Nephron (organoid): ENCODE measurements at regions not wholly inside any gene's neighbourhood (a gene's known extent, or its start where the extent isn't known, plus 50 kb on each side); places are given as distances from the start of the nearest gene placed in this dataset.

ENCODE experiments used
- H3K27ac Mint-ChIP-seq, 3 experiments: 2 replicates each; pipeline ENCODE4 v1.8.0; 2020; ENCODE audit warnings: mixed read lengths in 3 of 3, mild to moderate bottlenecking in 2 of 3, moderate library complexity in 1 of 3
- H3K27me3 Mint-ChIP-seq: 2 replicates; pipeline ENCODE4 v1.8.0; 2021; ENCODE audit warnings: low read depth, mild to moderate bottlenecking, moderate library complexity, mixed read lengths
- H3K36me3 Mint-ChIP-seq: 2 replicates; pipeline ENCODE4 v1.8.0; 2020; ENCODE audit warnings: low read depth, mixed read lengths
- H3K4me1 Mint-ChIP-seq: 2 replicates; pipeline ENCODE4 v1.8.0; 2020; ENCODE audit warnings: mixed read lengths
- H3K4me3 Mint-ChIP-seq, 3 experiments: 2 replicates each; pipeline ENCODE4 v1.8.0; 2020; ENCODE audit warnings: mild to moderate bottlenecking in 3 of 3, mixed read lengths in 3 of 3, moderate library complexity in 2 of 3
- H3K9me3 Mint-ChIP-seq: 2 replicates; pipeline ENCODE4 v1.8.0; 2020; ENCODE audit warnings: mixed read lengths
- TF ChIP-seq, protein P1 (sequence below), 3 experiments: fragments of 200-600 bp; sonication (generic); IDR thresholded peaks; one replicate each; pipeline ENCODE4 v1.5.0; 2021; ENCODE audit warnings: antibody characterized with exemption in 3 of 3; ENCODE audit not compliant: unreplicated experiment in 3 of 3

DNA sequence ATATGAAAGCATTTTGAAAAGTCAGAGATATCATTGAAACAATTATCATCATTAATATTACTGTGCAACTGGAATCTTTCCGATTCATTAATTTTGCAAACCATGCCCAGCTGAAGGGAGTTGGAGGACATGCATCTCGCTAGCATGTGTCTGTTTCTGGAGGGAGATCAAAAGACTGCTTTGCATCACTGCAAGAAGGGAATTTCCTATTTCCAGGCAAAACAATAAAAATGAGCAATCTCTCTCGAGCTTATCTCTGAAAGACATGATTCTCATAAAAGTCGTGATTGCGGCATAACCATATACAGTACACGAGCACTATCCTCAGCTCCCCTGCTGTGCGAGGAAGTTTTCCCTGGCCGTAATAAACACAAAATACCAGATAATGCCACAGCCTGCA lies 607.6 kb upstream of the DPP6 start:
- Mint-ChIP-seq H3K36me3 (no peaks in the 10 kb centered on the region), H3K9me3 (peaks cover 33% of the 10 kb centered on the region), H3K27ac (no peak overlapping the region), H3K27me3 (no peaks in the 10 kb centered on the region), H3K4me3 (no peak overlapping the region), H3K4me1 (peaks cover 12% of the 10 kb centered on the region)
- TF ChIP-seq, protein P1, sequence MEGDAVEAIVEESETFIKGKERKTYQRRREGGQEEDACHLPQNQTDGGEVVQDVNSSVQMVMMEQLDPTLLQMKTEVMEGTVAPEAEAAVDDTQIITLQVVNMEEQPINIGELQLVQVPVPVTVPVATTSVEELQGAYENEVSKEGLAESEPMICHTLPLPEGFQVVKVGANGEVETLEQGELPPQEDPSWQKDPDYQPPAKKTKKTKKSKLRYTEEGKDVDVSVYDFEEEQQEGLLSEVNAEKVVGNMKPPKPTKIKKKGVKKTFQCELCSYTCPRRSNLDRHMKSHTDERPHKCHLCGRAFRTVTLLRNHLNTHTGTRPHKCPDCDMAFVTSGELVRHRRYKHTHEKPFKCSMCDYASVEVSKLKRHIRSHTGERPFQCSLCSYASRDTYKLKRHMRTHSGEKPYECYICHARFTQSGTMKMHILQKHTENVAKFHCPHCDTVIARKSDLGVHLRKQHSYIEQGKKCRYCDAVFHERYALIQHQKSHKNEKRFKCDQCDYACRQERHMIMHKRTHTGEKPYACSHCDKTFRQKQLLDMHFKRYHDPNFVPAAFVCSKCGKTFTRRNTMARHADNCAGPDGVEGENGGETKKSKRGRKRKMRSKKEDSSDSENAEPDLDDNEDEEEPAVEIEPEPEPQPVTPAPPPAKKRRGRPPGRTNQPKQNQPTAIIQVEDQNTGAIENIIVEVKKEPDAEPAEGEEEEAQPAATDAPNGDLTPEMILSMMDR (IDR thresholded peaks at IDR 0.05; ENCODE audit: unreplicated experiment in 3 of 3) = no peak

- no peak overlapping the region for H3K4me3 Mint-ChIP-seq
- H3K27me3 Mint-ChIP-seq = no peaks in the 10 kb centered on the region
- no peak overlapping the region for H3K27ac Mint-ChIP-seq
- TF ChIP-seq, protein P1 (IDR thresholded peaks at IDR 0.05; ENCODE audit: unreplicated experiment in 3 of 3) = no peak
- peaks cover 31% of the 10 kb centered on the region for H3K9me3 Mint-ChIP-seq
- no peaks in the 10 kb centered on the region for H3K36me3 Mint-ChIP-seq
- H3K4me1 Mint-ChIP-seq = peaks cover 12% of the 10 kb centered on the region
Observed at GRCh38 chr7:153445641-153446040, 606.6 kb upstream of the DPP6 start.

DNA sequence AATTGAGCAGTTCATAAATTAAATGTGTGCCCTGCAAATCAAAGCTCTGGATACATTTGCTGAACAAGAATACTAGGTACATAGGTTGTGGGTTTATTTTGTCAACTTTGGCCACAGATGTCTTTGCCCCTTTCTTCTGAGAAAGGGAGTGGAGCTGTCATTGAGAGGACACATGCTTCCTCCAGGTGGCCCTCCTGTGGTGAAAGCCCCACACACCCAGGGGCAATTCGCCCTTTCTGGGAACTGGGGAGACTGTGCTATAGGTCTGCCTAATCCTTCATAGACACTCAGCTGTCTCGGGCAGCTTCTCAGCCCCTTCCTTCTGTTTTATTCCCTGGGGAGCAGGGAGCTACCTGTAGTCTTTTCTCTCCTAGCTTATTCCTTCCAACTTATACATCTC lies 605.7 kb upstream of the DPP6 start:
- TF ChIP-seq, protein P1 (IDR thresholded peaks at IDR 0.05; ENCODE audit: unreplicated experiment in 3 of 3) = no peak
- Mint-ChIP-seq H3K9me3 (peaks cover 29% of the 10 kb centered on the region), H3K36me3 (no peaks in the 10 kb centered on the region), H3K4me3 (no peak overlapping the region), H3K27me3 (no peaks in the 10 kb centered on the region), H3K4me1 (peaks cover 12% of the 10 kb centered on the region), H3K27ac (peak overlapping the region; percentile 20 to 92 (median 63))

DNA sequence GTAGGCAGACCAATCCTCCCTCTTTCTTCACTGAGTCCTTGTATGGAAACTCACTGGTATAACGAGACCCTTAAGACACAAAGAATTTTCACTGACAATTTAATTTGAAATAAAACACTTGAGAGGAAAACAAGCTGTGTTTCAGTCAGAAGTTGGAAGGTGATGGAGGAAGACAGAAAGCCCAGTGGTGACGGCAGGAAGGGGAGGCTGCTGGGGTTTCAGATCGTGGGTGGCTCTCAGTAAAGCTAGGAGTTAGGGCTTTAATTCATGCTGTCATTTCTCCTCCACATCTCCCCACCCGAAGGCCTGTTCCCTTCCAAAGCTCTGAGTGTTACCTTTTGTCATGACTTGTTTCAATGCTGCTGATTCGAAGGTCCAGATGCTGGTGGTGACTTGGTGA lies 605.2 kb upstream of the DPP6 start:
- H3K27me3 Mint-ChIP-seq = no peaks in the 10 kb centered on the region
- peaks cover 33% of the 10 kb centered on the region for H3K9me3 Mint-ChIP-seq
- H3K4me3 Mint-ChIP-seq = no peak overlapping the region
- H3K4me1 Mint-ChIP-seq = peaks cover 12% of the 10 kb centered on the region
- peak overlapping the region; percentile 20 to 92 (median 63) for H3K27ac Mint-ChIP-seq
- no peaks in the 10 kb centered on the region for H3K36me3 Mint-ChIP-seq
- TF ChIP-seq, protein P1 (IDR thresholded peaks at IDR 0.05; ENCODE audit: unreplicated experiment in 3 of 3) = no peak

GRCh38 chr7:153452661-153453060 lies 599.5 kb upstream of the DPP6 start:
- no peaks in the 10 kb centered on the region for H3K4me1 Mint-ChIP-seq
- H3K27ac Mint-ChIP-seq = no peak overlapping the region
- TF ChIP-seq, protein P1 (IDR thresholded peaks at IDR 0.05; ENCODE audit: unreplicated experiment in 3 of 3) = no peak
- H3K27me3 Mint-ChIP-seq = no peaks in the 10 kb centered on the region
- no peak overlapping the region for H3K4me3 Mint-ChIP-seq
- no peaks in the 10 kb centered on the region for H3K36me3 Mint-ChIP-seq
- H3K9me3 Mint-ChIP-seq = peaks cover 56% of the 10 kb centered on the region

- Mint-ChIP-seq H3K27me3 (no peaks in the 10 kb centered on the region), H3K36me3 (no peaks in the 10 kb centered on the region), H3K27ac (peak overlapping the region in 2 of 3 experiments; percentile 3 to 41), H3K4me1 (no peaks in the 10 kb centered on the region), H3K4me3 (no peak overlapping the region), H3K9me3 (peaks cover 55% of the 10 kb centered on the region)
- TF ChIP-seq, protein P1 (IDR thresholded peaks at IDR 0.05; ENCODE audit: unreplicated experiment in 3 of 3) = no peak
Observed at GRCh38 chr7:153454306-153454705, 597.9 kb upstream of the DPP6 start.
